IMR-90 (cell line): ENCODE measurements at regions not wholly inside any gene's neighbourhood (a gene's known extent, or its start where the extent isn't known, plus 50 kb on each side); places are given as distances from the start of the nearest gene placed in this dataset.

Source experiments
- ATAC-seq: fragments of 200-7000 bp; cut with Tn5 transposase; 2 replicates; pipeline ENCODE4 v1.9.1; 2020; ENCODE audit warnings: low read depth, mild to moderate bottlenecking, moderate library complexity
- BruUV-seq: library from RNA; stranded (reverse); fragments of 400-500 nt; replicated peaks from 2 replicates; lab custom pipeline; 2021; lab: Mats Ljungman, UMichigan
- CTCF ChIA-PET: fragments of 300-600 bp; formaldehyde crosslinking; extraction: SDS; loops from one replicate; lab custom pipeline; 2021; ENCODE audit warnings: antibody characterized with exemption; lab: Yijun Ruan, JAX
- POLR2A ChIA-PET: fragments of 300-600 bp; sonication (Branson Sonifier 250); formaldehyde crosslinking; loops from one replicate; lab custom pipeline; 2022; ENCODE audit warnings: antibody characterized with exemption; ENCODE audit not compliant: unreplicated experiment; lab: Charles Lee
- DNase-seq: peaks from one replicate; pipeline ENCODE4 v3.0.0; 2013
- H2AFZ ChIP-seq: replicated peaks from 2 replicates; pipeline ENCODE3; 2013; ENCODE audit warnings: low read length, mild to moderate bottlenecking; ENCODE audit not compliant: poor library complexity
- H2AK5ac ChIP-seq: 2 replicates; pipeline ENCODE4 v1.6.1; 2013; ENCODE audit warnings: low read depth, low read length, inconsistent platforms
- H2AK9ac ChIP-seq: replicated peaks from 2 replicates; pipeline ENCODE3; 2013; ENCODE audit warnings: mild to moderate bottlenecking, low read depth, low read length, moderate library complexity; ENCODE audit not compliant: poor library complexity
- H2BK120ac ChIP-seq: 2 replicates; pipeline ENCODE4 v1.6.1; 2013; ENCODE audit warnings: low read depth, low read length, inconsistent platforms
- H2BK15ac ChIP-seq: 3 replicates; pipeline ENCODE4 v1.6.1; 2013; ENCODE audit warnings: low read depth, low read length, inconsistent platforms
- H2BK20ac ChIP-seq: 2 replicates; pipeline ENCODE4 v1.6.1; 2013; ENCODE audit warnings: low read depth, mild to moderate bottlenecking, inconsistent platforms, low read length, moderate library complexity
- H2BK5ac ChIP-seq: 2 replicates; pipeline ENCODE4 v1.6.1; 2013; ENCODE audit warnings: mild to moderate bottlenecking, low read depth, low read length, inconsistent platforms; ENCODE audit not compliant: poor library complexity, severe bottlenecking
- H3K14ac ChIP-seq: replicated peaks from 2 replicates; pipeline ENCODE4 v1.6.1; 2013; ENCODE audit warnings: low read depth, low read length, inconsistent platforms
- H3K18ac ChIP-seq: 2 replicates; pipeline ENCODE4 v1.6.1; 2013; ENCODE audit warnings: low read depth, low read length, control low read depth
- H3K23ac ChIP-seq: 2 replicates; pipeline ENCODE4 v1.6.1; 2013; ENCODE audit warnings: low read depth, low read length, inconsistent platforms
- H3K27ac ChIP-seq: 2 replicates; pipeline ENCODE4 v1.5.1; 2013; ENCODE audit warnings: mild to moderate bottlenecking, control low read depth, low read length; ENCODE audit not compliant: insufficient read depth
- H3K27me3 ChIP-seq: 2 replicates; pipeline ENCODE4 v1.6.1; 2013; ENCODE audit warnings: low read length; ENCODE audit not compliant: control insufficient read depth, insufficient read depth
- H3K36me3 ChIP-seq: 2 replicates; pipeline ENCODE4 v1.6.1; 2013; ENCODE audit warnings: low read length, mixed read lengths; ENCODE audit not compliant: control insufficient read depth, insufficient read depth
- H3K4ac ChIP-seq: 2 replicates; pipeline ENCODE4 v1.6.1; 2013; ENCODE audit warnings: low read depth, low read length, inconsistent platforms
- H3K4me1 ChIP-seq: 2 replicates; pipeline ENCODE4 v1.6.1; 2013; ENCODE audit warnings: low read length, mixed read lengths; ENCODE audit not compliant: control insufficient read depth, insufficient read depth
- H3K4me2 ChIP-seq: 2 replicates; pipeline ENCODE4 v1.6.1; 2013; ENCODE audit warnings: low read depth, mild to moderate bottlenecking, control low read depth, low read length, moderate library complexity
- H3K4me3 ChIP-seq: 2 replicates; pipeline ENCODE4 v1.5.1; 2013; ENCODE audit warnings: low read depth, mild to moderate bottlenecking, control low read depth, low read length, moderate library complexity; ENCODE audit not compliant: insufficient read depth
- H3K56ac ChIP-seq: 2 replicates; pipeline ENCODE4 v1.6.1; 2013; ENCODE audit warnings: low read length, inconsistent platforms; ENCODE audit not compliant: insufficient read depth; ENCODE audit errors: extremely low read depth
- H3K79me1 ChIP-seq, 2 experiments: 2 replicates each; pipeline ENCODE4 v1.6.1; 2013; ENCODE audit warnings: low read length in 2 of 2, inconsistent platforms in 1 of 2, low read depth in 1 of 2
- H3K9ac ChIP-seq: 2 replicates; pipeline ENCODE4 v1.6.1; 2013; ENCODE audit warnings: low read depth, low read length, control low read depth
- H3K9me1 ChIP-seq: 2 replicates; pipeline ENCODE4 v1.6.1; 2013; ENCODE audit warnings: low read length, inconsistent platforms; ENCODE audit not compliant: insufficient read depth
- H3K9me3 ChIP-seq: 2 replicates; pipeline ENCODE4 v1.6.1; 2013; ENCODE audit warnings: low read length; ENCODE audit not compliant: control insufficient read depth, insufficient read depth
- H4K20me1 ChIP-seq: 2 replicates; pipeline ENCODE4 v1.6.1; 2013; ENCODE audit warnings: low read length, inconsistent platforms; ENCODE audit not compliant: insufficient read depth
- H4K5ac ChIP-seq: 2 replicates; pipeline ENCODE4 v1.6.1; 2013; ENCODE audit warnings: mild to moderate bottlenecking, low read depth, low read length, control low read depth
- H4K8ac ChIP-seq, 2 experiments: 2 replicates each; pipeline ENCODE4 v1.6.1; 2013; ENCODE audit warnings: low read depth in 2 of 2, low read length in 2 of 2, control low read depth in 1 of 2, inconsistent platforms in 1 of 2
- H4K91ac ChIP-seq: 2 replicates; pipeline ENCODE4 v1.6.1; 2013; ENCODE audit warnings: low read depth, low read length, inconsistent platforms; ENCODE audit not compliant: insufficient read depth
- CHD1 ChIP-seq: IDR thresholded peaks from 2 replicates; pipeline ENCODE4 v1.6.1; 2012; ENCODE audit warnings: low read depth, low read length, improper control_type of control experiment
- FOS ChIP-seq: fragments of 150-350 bp; IDR thresholded peaks from 2 replicates; pipeline ENCODE4 v1.6.1; 2016; ENCODE audit warnings: low read depth, low read length
- POLR2A ChIP-seq: IDR thresholded peaks from 2 replicates; pipeline ENCODE4 v1.6.1; 2012; ENCODE audit warnings: mild to moderate bottlenecking, low read depth, low read length
- RAD21 ChIP-seq: IDR thresholded peaks from 2 replicates; pipeline ENCODE4 v1.6.1; 2012; ENCODE audit warnings: low read length, improper control_type of control experiment
- WGBS, 2 experiments: methylation state at CpG; one replicate each; pipeline versions ENCODE4 v1.1.5 to v1.1.7; 2013; ENCODE audit warnings: missing lambda C conversion rate in 2 of 2; ENCODE audit not compliant: insufficient read length in 1 of 2; ENCODE audit errors: extremely low coverage in 2 of 2; 5-methylcytosine and 5-hydroxymethylcytosine counted together
- dilution Hi-C: fragments of 300-500 bp; cut with HindIII; formaldehyde crosslinking; loops from one replicate; pipeline ENCODE4 v1.14.3; 2018; ENCODE audit warnings: low sequenced_read_pairs; ENCODE audit not compliant: unreplicated experiment
- in situ Hi-C: fragments of 300-500 bp; cut with MboI; formaldehyde crosslinking; loops from 3 replicates; pipeline ENCODE4 v1.14.3; 2019; ENCODE audit warnings: low sequenced_read_pairs, inconsistent platforms, mixed read lengths
- intact Hi-C: fragments of 100-400 bp; cut with micrococcal nuclease; formaldehyde crosslinking; loops from 2 replicates; pipeline ENCODE4 v1.10.0; 2022

DNA sequence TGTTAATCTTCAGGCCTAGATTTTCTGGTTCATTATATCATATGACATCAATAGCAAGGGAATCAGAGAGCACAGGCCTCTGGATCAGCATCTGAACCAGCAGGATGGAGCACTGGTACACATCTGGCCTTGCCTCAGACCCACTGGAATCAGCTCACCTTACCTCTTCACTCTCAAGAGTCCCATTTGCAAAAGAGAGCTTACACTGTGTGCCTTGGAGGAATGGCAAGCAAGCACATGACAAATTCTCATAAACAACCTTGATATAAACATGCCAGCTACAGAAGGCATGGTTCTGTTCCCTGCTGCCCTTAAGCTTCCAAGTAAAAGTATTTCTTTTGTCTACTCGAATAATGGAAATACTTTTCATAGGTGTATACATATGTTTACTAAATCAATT, 128.6 kb upstream of the CPM start:
- no peak for ATAC-seq

More for the DNA sequence above, 128.6 kb upstream of the CPM start:
- H3K23ac ChIP-seq, result peak overlapping the region; percentile 44; the same call in 1 of the 2 replicates
- no peaks in the 10 kb centered on the region for H3K27me3 ChIP-seq
- H2BK20ac ChIP-seq, result peak overlapping the region; percentile 43
- peak overlapping the region; percentile 11; the same call in 1 of the 2 replicates for H3K4ac ChIP-seq
- no peak overlapping the region for H3K9ac ChIP-seq
- H4K8ac ChIP-seq, result 0 out of 4 replicates have a peak overlapping the region, but pooled peaks of 1 of the 2 experiments have one; percentile 22
- H2BK5ac ChIP-seq, result no peak overlapping the region
- H3K36me3 ChIP-seq, result no peaks in the 10 kb centered on the region
- BruUV-seq, result no TSS peak
- intact Hi-C loops (no loop called here), dilution Hi-C loops (no loop called here), in situ Hi-C loops (no loop called here)
- H2AFZ ChIP-seq, result peak overlapping the region; percentile 24
- peaks cover 12% of the 10 kb centered on the region for H3K4me1 ChIP-seq
- H3K18ac ChIP-seq, result peak overlapping the region; percentile 74
- no peak overlapping the region for H2AK9ac ChIP-seq
- peak overlapping the region; percentile 68; the same call in 1 of the 2 replicates for H2BK120ac ChIP-seq
- CTCF ChIA-PET, result no interaction called here
- no CpG with 5 or more reads among the region's 1 CpG for WGBS, 2 experiments
- no peaks in the 10 kb centered on the region for H3K9me3 ChIP-seq
- H3K4me2 ChIP-seq, result peak overlapping the region; percentile 2; the same call in 1 of the 2 replicates
- no peak overlapping the region for H3K27ac ChIP-seq
- H3K4me3 ChIP-seq, result no peak overlapping the region
- H3K79me1 ChIP-seq, result no peaks in the 10 kb centered on the region
- no peak overlapping the region for H4K91ac ChIP-seq
- H4K20me1 ChIP-seq, result no peaks in the 10 kb centered on the region
- no peak overlapping the region for H3K56ac ChIP-seq
- POLR2A ChIA-PET, result no interaction called here
- peak overlapping the region; percentile 74 for H3K14ac ChIP-seq
- peak overlapping the region; percentile 81; the same call in 2 of the 3 replicates for H2BK15ac ChIP-seq
- DNase-seq, result no peak
- H2AK5ac ChIP-seq, result peak overlapping the region; percentile 74
- H4K5ac ChIP-seq, result peak overlapping the region; percentile 84
- H3K9me1 ChIP-seq, result peaks cover 2% of the 10 kb centered on the region; the same call in 1 of the 2 replicates
- no peak for TF ChIP-seq POLR2A
- TF ChIP-seq CHD1, result no peak
- TF ChIP-seq FOS, result no peak
- no peak for TF ChIP-seq RAD21
